CD4-positive, alpha-beta memory T cell (primary cell): ENCODE measurements at regions not wholly inside any gene's neighbourhood (a gene's known extent, or its start where the extent isn't known, plus 50 kb on each side); places are given as distances from the start of the nearest gene placed in this dataset.

ENCODE experiments used
- CTCF ChIA-PET: fragments of 350-600 bp; sonication (Branson Sonifier 250); formaldehyde crosslinking; loops from one replicate; lab custom pipeline; 2021; ENCODE audit warnings: inconsistent platforms; ENCODE audit not compliant: partially characterized antibody; lab: Charles Lee
- POLR2A ChIA-PET: fragments of 350-600 bp; sonication (Branson Sonifier 250); formaldehyde crosslinking; loops from one replicate; lab custom pipeline; 2021; ENCODE audit not compliant: partially characterized antibody; lab: Charles Lee
- DNase-seq, 5 donors: peaks; one replicate each; pipeline versions ENCODE4 v3.0.0 to v3.0.0-alpha.2; 2020 to 2022; ENCODE audit warnings: mixed read lengths in 1 of 5
- H3K27ac ChIP-seq: one replicate; pipeline ENCODE4 v1.7.0; 2013; ENCODE audit warnings: low read depth, low read length
- H3K27me3 ChIP-seq: 2 replicates; pipeline ENCODE4 v1.7.0; 2013; ENCODE audit warnings: mild to moderate bottlenecking, low read length, moderate library complexity; ENCODE audit not compliant: insufficient read depth
- H3K36me3 ChIP-seq: 2 replicates; pipeline ENCODE4 v1.7.0; 2013; ENCODE audit warnings: mild to moderate bottlenecking, low read length, moderate library complexity; ENCODE audit not compliant: insufficient read depth
- H3K4me1 ChIP-seq: 2 replicates; pipeline ENCODE4 v1.7.0; 2013; ENCODE audit warnings: mild to moderate bottlenecking, low read length, moderate library complexity; ENCODE audit not compliant: insufficient read depth
- H3K4me3 ChIP-seq, 2 donors: one replicate each; pipeline ENCODE4 v1.7.0; 2013; ENCODE audit warnings: low read length in 2 of 2, mild to moderate bottlenecking in 1 of 2
- H3K9me3 ChIP-seq, 2 donors: one replicate each; pipeline ENCODE4 v1.7.0; 2013; ENCODE audit warnings: low read length in 2 of 2, control low read depth in 1 of 2; ENCODE audit not compliant: control insufficient read depth in 1 of 2
- H3K27ac Mint-ChIP-seq, 7 donors: one replicate each; pipeline ENCODE4 v1.8.0; 2020 to 2021; ENCODE audit warnings: mixed read lengths in 7 of 7, mild to moderate bottlenecking in 6 of 7, inconsistent platforms in 3 of 7, moderate library complexity in 3 of 7
- H3K27me3 Mint-ChIP-seq, 2 donors: one replicate each; pipeline ENCODE4 v1.8.0; 2020 to 2021; ENCODE audit warnings: mixed read lengths in 2 of 2
- H3K36me3 Mint-ChIP-seq, 2 donors: one replicate each; pipeline ENCODE4 v1.8.0; 2020 to 2021; ENCODE audit warnings: mixed read lengths in 2 of 2, inconsistent platforms in 1 of 2, mild to moderate bottlenecking in 1 of 2
- H3K4me1 Mint-ChIP-seq, 4 donors: one replicate each; pipeline ENCODE4 v1.8.0; 2020 to 2021; ENCODE audit warnings: mixed read lengths in 4 of 4, mild to moderate bottlenecking in 1 of 4
- H3K4me3 Mint-ChIP-seq, 8 donors: one replicate each; pipeline ENCODE4 v1.8.0; 2020 to 2021; ENCODE audit warnings: mixed read lengths in 8 of 8, mild to moderate bottlenecking in 7 of 8, moderate library complexity in 6 of 8, inconsistent platforms in 3 of 8
- H3K9me3 Mint-ChIP-seq, 8 donors: one replicate each; pipeline ENCODE4 v1.8.0; 2020 to 2021; ENCODE audit warnings: mixed read lengths in 8 of 8, mild to moderate bottlenecking in 5 of 8, inconsistent platforms in 3 of 8, moderate library complexity in 1 of 8
- intact Hi-C: fragments of 100-400 bp; cut with micrococcal nuclease; formaldehyde crosslinking; loops from one replicate; pipeline ENCODE4 v1.15.1; 2023

GRCh38 chr12:76698966-76699365, 64.9 kb upstream of the ZDHHC17 start:
- Histone ChIP-seq H3K27ac (no peak overlapping the region), H3K4me3 (no peak overlapping the region), H3K9me3 (no peaks in the 10 kb centered on the region), H3K4me1 (no peaks in the 10 kb centered on the region), H3K36me3 (no peaks in the 10 kb centered on the region), H3K27me3 (no peaks in the 10 kb centered on the region)
- intact Hi-C loops: no loop called here
- ChIA-PET POLR2A (no interaction called here), CTCF (no interaction called here)
- Mint-ChIP-seq H3K4me1 (no peaks in the 10 kb centered on the region), H3K27ac (no peak overlapping the region), H3K27me3 (peaks cover 6% of the 10 kb centered on the region in 2 donors), H3K9me3 (no peaks in the 10 kb centered on the region), H3K36me3 (no peaks in the 10 kb centered on the region), H3K4me3 (no peak overlapping the region)
- DNase-seq: peak in 1 of 5 donors; percentile 16

GRCh38 chr12:76701690-76702089, 62.2 kb upstream of the ZDHHC17 start:
- Histone ChIP-seq H3K4me3 (no peak overlapping the region), H3K27ac (no peak overlapping the region), H3K27me3 (no peaks in the 10 kb centered on the region), H3K4me1 (no peaks in the 10 kb centered on the region), H3K36me3 (no peaks in the 10 kb centered on the region), H3K9me3 (no peaks in the 10 kb centered on the region)
- DNase-seq: no peak
- no peak overlapping the region for H3K27ac Mint-ChIP-seq
- POLR2A ChIA-PET: no interaction called here
- intact Hi-C loops: no loop called here
- no peaks in the 10 kb centered on the region for H3K36me3 Mint-ChIP-seq
- peaks cover 0 to 5% (median 2%) of the 10 kb centered on the region in 4 donors for H3K4me1 Mint-ChIP-seq
- no peaks in the 10 kb centered on the region for H3K9me3 Mint-ChIP-seq
- CTCF ChIA-PET: no interaction called here
- H3K4me3 Mint-ChIP-seq: no peak overlapping the region
- H3K27me3 Mint-ChIP-seq: peaks cover 7% of the 10 kb centered on the region in 2 donors

GRCh38 chr12:76702946-76703345, 61.0 kb upstream of the ZDHHC17 start:
- no peaks in the 10 kb centered on the region for H3K9me3 ChIP-seq
- no peak for DNase-seq
- Mint-ChIP-seq H3K36me3 (no peaks in the 10 kb centered on the region), H3K4me1 (peaks cover 0 to 5% (median 2%) of the 10 kb centered on the region in 4 donors), H3K9me3 (no peaks in the 10 kb centered on the region), H3K27ac (no peak overlapping the region), H3K27me3 (peaks cover 7% of the 10 kb centered on the region in 2 donors), H3K4me3 (no peak overlapping the region)
- ChIA-PET CTCF (no interaction called here), POLR2A (no interaction called here)
- H3K4me3 ChIP-seq: no peak overlapping the region
- H3K4me1 ChIP-seq: no peaks in the 10 kb centered on the region
- intact Hi-C loops: no loop called here
- H3K36me3 ChIP-seq: no peaks in the 10 kb centered on the region
- no peaks in the 10 kb centered on the region for H3K27me3 ChIP-seq
- H3K27ac ChIP-seq: no peak overlapping the region

GRCh38 chr12:76704693-76705092, 59.2 kb upstream of the ZDHHC17 start:
- intact Hi-C loops: no loop called here
- no peaks in the 10 kb centered on the region for H3K4me1 ChIP-seq
- no peaks in the 10 kb centered on the region for H3K27me3 ChIP-seq
- peaks cover 7% of the 10 kb centered on the region in 2 donors for H3K27me3 Mint-ChIP-seq
- H3K36me3 ChIP-seq: no peaks in the 10 kb centered on the region
- CTCF ChIA-PET: no interaction called here
- POLR2A ChIA-PET: no interaction called here
- no peak overlapping the region for H3K27ac ChIP-seq
- H3K9me3 Mint-ChIP-seq: no peaks in the 10 kb centered on the region
- no peak overlapping the region for H3K4me3 ChIP-seq
- no peak for DNase-seq
- no peak overlapping the region for H3K4me3 Mint-ChIP-seq
- peaks cover 0 to 5% (median 2%) of the 10 kb centered on the region in 4 donors for H3K4me1 Mint-ChIP-seq
- H3K36me3 Mint-ChIP-seq: no peaks in the 10 kb centered on the region
- no peaks in the 10 kb centered on the region for H3K9me3 ChIP-seq
- H3K27ac Mint-ChIP-seq: no peak overlapping the region

- H3K9me3 Mint-ChIP-seq: no peaks in the 10 kb centered on the region
- Histone ChIP-seq H3K4me1 (no peaks in the 10 kb centered on the region), H3K9me3 (no peaks in the 10 kb centered on the region), H3K4me3 (no peak overlapping the region), H3K36me3 (no peaks in the 10 kb centered on the region), H3K27me3 (no peaks in the 10 kb centered on the region), H3K27ac (no peak overlapping the region)
- no peak overlapping the region for H3K4me3 Mint-ChIP-seq
- POLR2A ChIA-PET: no interaction called here
- peaks cover 7 to 8% of the 10 kb centered on the region in 2 donors for H3K27me3 Mint-ChIP-seq
- H3K4me1 Mint-ChIP-seq: peaks cover 0 to 5% (median 2%) of the 10 kb centered on the region in 4 donors
- H3K36me3 Mint-ChIP-seq: no peaks in the 10 kb centered on the region
- CTCF ChIA-PET: no interaction called here
- intact Hi-C loops: no loop called here
- DNase-seq: peak in 1 of 5 donors; percentile 2
- no peak overlapping the region for H3K27ac Mint-ChIP-seq
These were observed 57.8 kb upstream of the ZDHHC17 start for GRCh38 chr12:76706101-76706500.

GRCh38 chr12:76706761-76707160, 57.2 kb upstream of the ZDHHC17 start:
- Histone ChIP-seq H3K27me3 (no peaks in the 10 kb centered on the region), H3K36me3 (no peaks in the 10 kb centered on the region), H3K9me3 (no peaks in the 10 kb centered on the region), H3K27ac (no peak overlapping the region), H3K4me1 (no peaks in the 10 kb centered on the region), H3K4me3 (no peak overlapping the region)
- H3K36me3 Mint-ChIP-seq: no peaks in the 10 kb centered on the region
- no peak for DNase-seq
- POLR2A ChIA-PET: no interaction called here
- intact Hi-C loops: no loop called here
- no peak overlapping the region for H3K27ac Mint-ChIP-seq
- CTCF ChIA-PET: no interaction called here
- peaks cover 0 to 5% (median 2%) of the 10 kb centered on the region in 4 donors for H3K4me1 Mint-ChIP-seq
- H3K9me3 Mint-ChIP-seq: no peaks in the 10 kb centered on the region
- peaks cover 7 to 11% of the 10 kb centered on the region in 2 donors for H3K27me3 Mint-ChIP-seq
- H3K4me3 Mint-ChIP-seq: no peak overlapping the region

- Histone ChIP-seq H3K27ac (no peak overlapping the region), H3K4me3 (no peak overlapping the region), H3K9me3 (no peaks in the 10 kb centered on the region), H3K4me1 (no peaks in the 10 kb centered on the region), H3K27me3 (no peaks in the 10 kb centered on the region), H3K36me3 (no peaks in the 10 kb centered on the region)
- Mint-ChIP-seq H3K36me3 (no peaks in the 10 kb centered on the region), H3K9me3 (no peaks in the 10 kb centered on the region), H3K4me1 (peaks cover 0 to 5% (median 2%) of the 10 kb centered on the region in 4 donors), H3K4me3 (no peak overlapping the region), H3K27ac (peak overlapping the region in 1 of 7 donors; percentile 17), H3K27me3 (peaks cover 3 to 7% of the 10 kb centered on the region in 2 donors)
- intact Hi-C loops: no loop called here
- ChIA-PET POLR2A (no interaction called here), CTCF (no interaction called here)
- no peak for DNase-seq
These were observed 56.1 kb upstream of the ZDHHC17 start for GRCh38 chr12:76707772-76708171.

- DNase-seq: no peak
- H3K27me3 ChIP-seq: no peaks in the 10 kb centered on the region
- no peak overlapping the region for H3K4me3 ChIP-seq
- intact Hi-C loops: no loop called here
- no peaks in the 10 kb centered on the region for H3K36me3 ChIP-seq
- POLR2A ChIA-PET: no interaction called here
- H3K4me3 Mint-ChIP-seq: no peak overlapping the region
- CTCF ChIA-PET: no interaction called here
- no peak overlapping the region for H3K27ac ChIP-seq
- no peaks in the 10 kb centered on the region for H3K36me3 Mint-ChIP-seq
- no peaks in the 10 kb centered on the region for H3K9me3 ChIP-seq
- H3K4me1 Mint-ChIP-seq: peaks cover 0 to 5% (median 2%) of the 10 kb centered on the region in 4 donors
- H3K27me3 Mint-ChIP-seq: peaks cover 3 to 7% of the 10 kb centered on the region in 2 donors
- no peaks in the 10 kb centered on the region for H3K9me3 Mint-ChIP-seq
- H3K27ac Mint-ChIP-seq: no peak overlapping the region
- no peaks in the 10 kb centered on the region for H3K4me1 ChIP-seq
These were observed 55.6 kb upstream of the ZDHHC17 start for GRCh38 chr12:76708296-76708695.
